CD14-positive monocyte (primary cell): ENCODE measurements at regions not wholly inside any gene's neighbourhood (a gene's known extent, or its start where the extent isn't known, plus 50 kb on each side); places are given as distances from the start of the nearest gene placed in this dataset.

Source experiments
- DNase-seq, 3 donors: peaks; one replicate each; pipeline ENCODE4 v3.0.0-alpha.2; 2011 to 2022
- H2AFZ ChIP-seq: 2 replicates; pipeline ENCODE4 v1.6.0; 2012; ENCODE audit warnings: mild to moderate bottlenecking, low read depth, low read length, inconsistent platforms; ENCODE audit not compliant: insufficient read depth, poor library complexity, severe bottlenecking
- H3K27ac ChIP-seq, 2 donors: 1 replicate in 1 of 2; 2 replicates in 1 of 2; pipeline ENCODE4 v1.5.1; 2012 to 2013; ENCODE audit warnings: low read length in 2 of 2, control low read depth in 1 of 2, inconsistent platforms in 1 of 2, low read depth in 1 of 2, mild to moderate bottlenecking in 1 of 2
- H3K27me3 ChIP-seq, 2 donors: one replicate each; pipeline versions ENCODE4 v1.6.0 to v1.6.1; 2011 to 2013; ENCODE audit warnings: low read length in 2 of 2; ENCODE audit not compliant: control insufficient read depth in 2 of 2, insufficient read depth in 2 of 2
- H3K36me3 ChIP-seq, 2 donors: replicated peaks in 1 of 2; 1 replicate in 1 of 2; 2 replicates in 1 of 2; pipeline versions ENCODE4 v1.5.1 to v1.6.1; 2012 to 2013; ENCODE audit warnings: low read length in 2 of 2, control low read depth in 1 of 2, inconsistent platforms in 1 of 2, mild to moderate bottlenecking in 1 of 2; ENCODE audit not compliant: insufficient read depth in 2 of 2, control insufficient read depth in 1 of 2
- H3K4me1 ChIP-seq, 2 donors: 1 replicate in 1 of 2; 2 replicates in 1 of 2; pipeline versions ENCODE4 v1.5.1 to v1.6.1; 2012 to 2013; ENCODE audit warnings: low read length in 2 of 2, control low read depth in 1 of 2, inconsistent platforms in 1 of 2, mild to moderate bottlenecking in 1 of 2, moderate library complexity in 1 of 2; ENCODE audit not compliant: insufficient read depth in 2 of 2, control insufficient read depth in 1 of 2
- H3K4me2 ChIP-seq: replicated peaks from 2 replicates; pipeline ENCODE3; 2012; ENCODE audit warnings: low read length, moderate library complexity, mild to moderate bottlenecking; ENCODE audit not compliant: poor library complexity, severe bottlenecking; ENCODE audit errors: extremely low read depth
- H3K4me3 ChIP-seq, 3 experiments: fragments of 200-600 bp in 1 of 3; sonication (generic) in 1 of 3; replicated peaks in 1 of 3; 1 replicate in 2 of 3; 2 replicates in 1 of 3; pipeline ENCODE4 v1.5.1; 2011 to 2013; ENCODE audit warnings: low read length in 3 of 3, mild to moderate bottlenecking in 3 of 3, control low read depth in 2 of 3, low read depth in 2 of 3, inconsistent platforms in 1 of 3, moderate library complexity in 1 of 3
- H3K79me2 ChIP-seq: 2 replicates; pipeline ENCODE4 v1.6.0; 2012; ENCODE audit warnings: mild to moderate bottlenecking, control low read depth, inconsistent platforms, low read length, moderate library complexity; ENCODE audit not compliant: insufficient read depth
- H3K9ac ChIP-seq: 2 replicates; pipeline ENCODE4 v1.6.0; 2017; ENCODE audit warnings: low read length, mild to moderate bottlenecking; ENCODE audit not compliant: insufficient read depth, poor library complexity, severe bottlenecking
- H3K9me3 ChIP-seq, 2 donors: replicated peaks in 1 of 2; 1 replicate in 1 of 2; 2 replicates in 1 of 2; pipeline versions ENCODE4 v1.5.1 to v1.6.1; 2012 to 2013; ENCODE audit warnings: low read length in 2 of 2, control low read depth in 1 of 2; ENCODE audit not compliant: control insufficient read depth in 1 of 2, insufficient read depth in 1 of 2
- H4K20me1 ChIP-seq: 2 replicates; pipeline ENCODE4 v1.6.0; 2012; ENCODE audit warnings: mild to moderate bottlenecking, low read length, control low read depth, moderate library complexity; ENCODE audit not compliant: insufficient read depth
- H3K27ac Mint-ChIP-seq, 7 donors: one replicate each; pipeline ENCODE4 v1.8.0; 2020; ENCODE audit warnings: mild to moderate bottlenecking in 7 of 7, mixed read lengths in 7 of 7, moderate library complexity in 6 of 7, inconsistent platforms in 2 of 7
- H3K27me3 Mint-ChIP-seq, 3 donors: one replicate each; pipeline ENCODE4 v1.8.0; 2021 to 2022; ENCODE audit warnings: low read depth in 3 of 3, mild to moderate bottlenecking in 3 of 3, mixed read lengths in 3 of 3, moderate library complexity in 3 of 3, inconsistent platforms in 1 of 3
- H3K36me3 Mint-ChIP-seq, 2 donors: one replicate each; pipeline ENCODE4 v1.8.0; 2020; ENCODE audit warnings: mixed read lengths in 2 of 2, inconsistent platforms in 1 of 2, mild to moderate bottlenecking in 1 of 2
- H3K4me1 Mint-ChIP-seq: one replicate; pipeline ENCODE4 v1.8.0; 2020; ENCODE audit warnings: mild to moderate bottlenecking, mixed read lengths
- H3K4me3 Mint-ChIP-seq, 2 donors: one replicate each; pipeline ENCODE4 v1.8.0; 2020; ENCODE audit warnings: mild to moderate bottlenecking in 2 of 2, mixed read lengths in 2 of 2, moderate library complexity in 1 of 2
- H3K9me3 Mint-ChIP-seq, 7 donors: one replicate each; pipeline ENCODE4 v1.8.0; 2020 to 2022; ENCODE audit warnings: mixed read lengths in 7 of 7, mild to moderate bottlenecking in 6 of 7, moderate library complexity in 6 of 7, inconsistent platforms in 2 of 7
- WGBS: methylation state at CpG from one replicate; pipeline ENCODE4 v1.1.5; 2013; ENCODE audit warnings: missing lambda C conversion rate; ENCODE audit not compliant: insufficient coverage; 5-methylcytosine and 5-hydroxymethylcytosine counted together
- intact Hi-C, 2 donors: fragments of 100-400 bp; cut with micrococcal nuclease; formaldehyde crosslinking; loops; one replicate each; pipeline versions ENCODE4 v1.15.0 to v1.15.1; 2023
- TF ChIP-seq, protein P1 (sequence below): fragments of 200-600 bp; IDR thresholded peaks from one replicate; pipeline ENCODE4 v1.8.0; 2022; ENCODE audit warnings: antibody characterized with exemption, mild to moderate bottlenecking

DNA sequence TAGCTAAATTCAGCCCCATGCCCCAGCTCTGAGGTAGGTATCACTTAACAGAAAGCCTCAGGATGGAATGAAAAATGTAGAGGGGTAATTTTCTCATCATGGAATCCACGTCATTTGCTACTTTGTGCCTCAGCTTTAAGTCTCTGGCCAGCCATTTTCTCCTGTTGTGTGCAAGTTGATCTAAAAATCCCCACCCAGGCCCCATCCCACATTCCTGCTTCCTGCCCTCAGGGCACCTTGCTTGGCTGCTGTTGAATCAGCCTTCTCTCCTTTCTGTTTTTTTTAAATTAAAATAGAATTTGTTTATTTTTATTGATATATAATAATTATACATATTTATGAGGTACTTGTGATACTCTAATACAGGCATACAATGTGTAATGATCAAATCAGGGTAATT is 179.9 kb upstream of the TSHZ3 start:
- Histone ChIP-seq H3K4me3 (no peak overlapping the region), H3K36me3 (no peaks in the 10 kb centered on the region), H3K9me3 (peaks cover 10 to 16% of the 10 kb centered on the region in 2 donors), H3K4me1 (no peaks in the 10 kb centered on the region), H2AFZ (no peak overlapping the region), H3K9ac (no peak overlapping the region), H3K79me2 (no peaks in the 10 kb centered on the region), H4K20me1 (no peaks in the 10 kb centered on the region), H3K27me3 (no peaks in the 10 kb centered on the region), H3K4me2 (no peak overlapping the region), H3K27ac (no peak overlapping the region)
- peaks cover 1 to 3% (median 3%) of the 10 kb centered on the region in 3 donors for H3K27me3 Mint-ChIP-seq
- no peak overlapping the region for H3K27ac Mint-ChIP-seq
- no peak for DNase-seq
- intact Hi-C loops = no loop called here
- no peaks in the 10 kb centered on the region for H3K4me1 Mint-ChIP-seq
- H3K9me3 Mint-ChIP-seq = peaks cover 0 to 22% (median 9%) of the 10 kb centered on the region in 7 donors
- TF ChIP-seq, protein P1, sequence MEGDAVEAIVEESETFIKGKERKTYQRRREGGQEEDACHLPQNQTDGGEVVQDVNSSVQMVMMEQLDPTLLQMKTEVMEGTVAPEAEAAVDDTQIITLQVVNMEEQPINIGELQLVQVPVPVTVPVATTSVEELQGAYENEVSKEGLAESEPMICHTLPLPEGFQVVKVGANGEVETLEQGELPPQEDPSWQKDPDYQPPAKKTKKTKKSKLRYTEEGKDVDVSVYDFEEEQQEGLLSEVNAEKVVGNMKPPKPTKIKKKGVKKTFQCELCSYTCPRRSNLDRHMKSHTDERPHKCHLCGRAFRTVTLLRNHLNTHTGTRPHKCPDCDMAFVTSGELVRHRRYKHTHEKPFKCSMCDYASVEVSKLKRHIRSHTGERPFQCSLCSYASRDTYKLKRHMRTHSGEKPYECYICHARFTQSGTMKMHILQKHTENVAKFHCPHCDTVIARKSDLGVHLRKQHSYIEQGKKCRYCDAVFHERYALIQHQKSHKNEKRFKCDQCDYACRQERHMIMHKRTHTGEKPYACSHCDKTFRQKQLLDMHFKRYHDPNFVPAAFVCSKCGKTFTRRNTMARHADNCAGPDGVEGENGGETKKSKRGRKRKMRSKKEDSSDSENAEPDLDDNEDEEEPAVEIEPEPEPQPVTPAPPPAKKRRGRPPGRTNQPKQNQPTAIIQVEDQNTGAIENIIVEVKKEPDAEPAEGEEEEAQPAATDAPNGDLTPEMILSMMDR = no peak
- no CpG with 5 or more reads among the region's 1 CpG for WGBS
- no peaks in the 10 kb centered on the region for H3K36me3 Mint-ChIP-seq
- no peak overlapping the region for H3K4me3 Mint-ChIP-seq

DNA sequence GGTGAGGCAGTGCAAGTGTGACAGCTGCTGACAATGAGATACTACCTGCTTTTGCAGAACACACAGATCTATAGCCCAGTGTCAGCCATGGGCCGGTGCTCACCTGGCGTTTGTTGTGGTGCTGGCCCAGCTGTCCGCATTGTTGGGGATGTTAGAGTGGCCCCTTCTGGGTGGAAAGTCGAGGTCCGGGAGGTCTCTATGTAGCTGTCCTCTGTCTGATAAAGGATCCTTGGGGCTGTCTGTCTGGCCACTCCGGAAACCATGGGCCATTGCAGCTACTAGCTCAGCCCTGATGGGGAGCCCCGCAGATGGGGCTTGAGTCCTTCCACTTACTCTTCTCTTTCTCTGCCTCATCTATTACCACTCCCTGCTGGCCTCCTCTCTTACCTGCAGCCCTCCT is 181.5 kb upstream of the TSHZ3 start:
- H3K9me3 ChIP-seq = peaks cover 10% of the 10 kb centered on the region in 2 donors
- no peak for DNase-seq
- H3K4me1 ChIP-seq = no peaks in the 10 kb centered on the region
- Mint-ChIP-seq H3K9me3 (peaks cover 0 to 14% (median 6%) of the 10 kb centered on the region in 7 donors), H3K27ac (no peak overlapping the region), H3K36me3 (no peaks in the 10 kb centered on the region), H3K4me3 (no peak overlapping the region), H3K4me1 (no peaks in the 10 kb centered on the region), H3K27me3 (peaks cover 3% of the 10 kb centered on the region in 3 donors)
- H3K36me3 ChIP-seq = no peaks in the 10 kb centered on the region
- no peaks in the 10 kb centered on the region for H4K20me1 ChIP-seq
- H3K4me2 ChIP-seq = no peak overlapping the region
- no peak overlapping the region for H3K9ac ChIP-seq
- H3K27me3 ChIP-seq = no peaks in the 10 kb centered on the region
- WGBS = 94% methylated on average over 5 of the region's 7 CpGs
- H2AFZ ChIP-seq = no peak overlapping the region
- intact Hi-C loops = no loop called here
- no peak overlapping the region for H3K27ac ChIP-seq
- TF ChIP-seq, protein P1 = no peak
- H3K79me2 ChIP-seq = no peaks in the 10 kb centered on the region
- H3K4me3 ChIP-seq = no peak overlapping the region
